GM13977 (cell line): ENCODE measurements at regions not wholly inside any gene's neighbourhood (a gene's known extent, or its start where the extent isn't known, plus 50 kb on each side); places are given as distances from the start of the nearest gene placed in this dataset.

ENCODE experiments used
- DNase-seq: peaks from one replicate; pipeline ENCODE4 v3.0.0; 2012; ENCODE audit warnings: low spot score
- CTCF ChIP-seq: IDR thresholded peaks from 2 replicates; pipeline ENCODE4 v1.5.1; 2012; ENCODE audit warnings: mild to moderate bottlenecking, control low read depth; ENCODE audit not compliant: insufficient read depth; ENCODE audit errors: extremely low read depth, missing control alignments
- in situ Hi-C: fragments of 300-500 bp; cut with MboI; formaldehyde crosslinking; loops from one replicate; pipeline ENCODE4 v1.12.0; 2022; ENCODE audit warnings: low sequenced_read_pairs, low pct_unique_long_range_greater_than_20kb, mixed read lengths, inconsistent platforms; ENCODE audit not compliant: unreplicated experiment

DNA sequence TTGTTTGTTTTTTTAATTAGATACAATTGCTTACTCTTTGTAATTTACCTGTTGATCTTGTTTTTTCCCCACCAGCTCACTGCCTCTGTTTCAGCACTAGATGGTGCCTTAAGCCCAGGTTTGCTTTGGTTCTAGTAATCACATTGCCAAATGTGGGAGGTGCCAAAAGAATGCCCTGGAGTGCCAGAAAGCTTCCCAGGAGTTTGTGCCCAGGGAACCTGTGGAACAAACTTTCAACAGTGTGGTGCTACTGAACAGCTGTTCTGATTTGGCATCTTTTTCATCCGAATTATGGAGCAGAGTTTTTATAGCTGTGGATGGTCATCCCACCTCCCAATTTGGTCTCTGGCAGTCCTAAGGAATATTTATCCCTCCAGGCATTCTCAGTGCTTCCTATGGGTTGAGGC lies 1000.7 kb downstream of the STIM2 start:
- in situ Hi-C loops, result no loop called here
- peak; percentile 36 for TF ChIP-seq CTCF
- no peak for DNase-seq

- no peak for TF ChIP-seq CTCF
- in situ Hi-C loops, result no loop called here
- peak; percentile 3 for DNase-seq
Observed at GRCh38 chr4:27861802-27862201, 1001.2 kb downstream of the STIM2 start.

GRCh38 chr4:27873596-27873995 lies 1013.0 kb downstream of the STIM2 start:
- in situ Hi-C loops, result no loop called here
- TF ChIP-seq CTCF, result no peak
- no peak for DNase-seq

GRCh38 chr4:27881705-27882104 lies 1021.1 kb downstream of the STIM2 start:
- DNase-seq, result no peak
- in situ Hi-C loops, result no loop called here
- no peak for TF ChIP-seq CTCF

DNA sequence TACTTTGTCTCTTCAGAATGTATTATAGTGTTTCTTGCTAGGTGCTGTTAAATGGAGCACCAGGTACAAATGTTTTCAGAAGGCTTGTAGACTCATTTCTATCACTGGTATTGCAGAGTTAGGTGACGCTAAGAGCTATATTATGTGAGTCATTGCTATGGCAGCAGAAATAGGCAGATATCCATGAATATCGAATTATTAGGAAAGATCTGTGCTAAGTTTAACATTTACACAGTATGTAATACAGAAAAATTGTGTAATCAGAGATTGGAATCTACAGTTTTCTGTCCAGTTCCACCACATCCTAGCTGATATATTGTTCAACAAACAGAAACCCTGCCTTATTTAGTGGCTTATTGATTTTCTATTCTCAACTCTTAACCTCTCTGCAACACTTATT lies 1025.5 kb downstream of the STIM2 start:
- no peak for TF ChIP-seq CTCF
- DNase-seq, result no peak
- in situ Hi-C loops, result no loop called here

- DNase-seq, result no peak
- in situ Hi-C loops, result no loop called here
- no peak for TF ChIP-seq CTCF
Observed at GRCh38 chr4:27887646-27888045, 1027.0 kb downstream of the STIM2 start.

DNA sequence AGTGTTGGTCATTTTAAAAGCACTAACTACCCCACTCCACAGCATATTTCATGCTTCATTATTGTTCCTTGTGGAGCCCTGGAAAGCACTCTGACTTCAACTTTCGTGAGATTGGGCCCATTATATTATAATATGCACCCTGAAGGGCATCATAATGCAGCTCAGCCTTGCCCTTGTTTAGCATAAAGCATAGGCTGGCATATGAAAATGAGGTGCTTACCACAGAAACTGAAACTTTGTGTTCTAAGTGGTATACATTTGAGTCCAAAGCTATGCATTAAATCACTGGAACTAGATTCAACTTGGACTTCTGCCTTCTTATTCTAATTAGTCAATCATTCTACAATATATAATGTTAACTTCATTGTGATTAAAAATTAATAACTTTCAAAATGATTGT lies 1027.9 kb downstream of the STIM2 start:
- no peak for TF ChIP-seq CTCF
- in situ Hi-C loops, result no loop called here
- no peak for DNase-seq
